Neutrophil (primary cell): ENCODE measurements at regions not wholly inside any gene's neighbourhood (a gene's known extent, or its start where the extent isn't known, plus 50 kb on each side); places are given as distances from the start of the nearest gene placed in this dataset.

Experiments used
- H3K27ac ChIP-seq: fragments of 200-600 bp; sonication (generic); 2 replicates; pipeline ENCODE4 v1.5.1; 2016; ENCODE audit warnings: mild to moderate bottlenecking, moderate library complexity
- H3K27me3 ChIP-seq: fragments of 200-600 bp; sonication (generic); 2 replicates; pipeline ENCODE4 v1.6.0; 2016; ENCODE audit warnings: mild to moderate bottlenecking
- H3K36me3 ChIP-seq: fragments of 200-600 bp; sonication (generic); 2 replicates; pipeline ENCODE4 v1.5.1; 2017
- H3K4me1 ChIP-seq, 2 experiments: fragments of 200-600 bp in 1 of 2; sonication (generic) in 1 of 2; 1 replicate in 1 of 2; 2 replicates in 1 of 2; pipeline versions ENCODE4 v1.5.1 to v1.6.1; 2013 to 2016; ENCODE audit warnings: low read depth in 1 of 2, low read length in 1 of 2, mild to moderate bottlenecking in 1 of 2, moderate library complexity in 1 of 2; ENCODE audit not compliant: control insufficient read depth in 1 of 2, insufficient read depth in 1 of 2
- H3K4me3 ChIP-seq, 2 experiments: fragments of 200-600 bp in 1 of 2; sonication (generic) in 1 of 2; 1 replicate in 1 of 2; 2 replicates in 1 of 2; pipeline ENCODE4 v1.5.1; 2013 to 2016; ENCODE audit warnings: low read depth in 1 of 2, low read length in 1 of 2, mild to moderate bottlenecking in 1 of 2, moderate library complexity in 1 of 2
- H3K9me3 ChIP-seq: fragments of 200-600 bp; sonication (generic); 2 replicates; pipeline ENCODE4 v1.5.1; 2016
- CTCF ChIP-seq: fragments of 200-600 bp; sonication (generic); IDR thresholded peaks from 2 replicates; pipeline ENCODE4 v1.5.1; 2016; ENCODE audit warnings: antibody characterized with exemption

GRCh38 chrY:7458301-7459078, 546.9 kb upstream of the AMELY start:
- Histone ChIP-seq H3K4me1 (no peaks in the 10 kb centered on the region), H3K27ac (no peak overlapping the region), H3K4me3 (no peak overlapping the region), H3K27me3 (no peaks in the 10 kb centered on the region), H3K36me3 (no peaks in the 10 kb centered on the region), H3K9me3 (no peaks in the 10 kb centered on the region)
- TF ChIP-seq CTCF = no peak

- Histone ChIP-seq H3K4me1 (no peaks in the 10 kb centered on the region), H3K36me3 (no peaks in the 10 kb centered on the region), H3K4me3 (no peak overlapping the region), H3K9me3 (no peaks in the 10 kb centered on the region), H3K27me3 (no peaks in the 10 kb centered on the region), H3K27ac (no peak overlapping the region)
- no peak for TF ChIP-seq CTCF
Observed at GRCh38 chrY:7457286-7458015, 545.9 kb upstream of the AMELY start.

DNA sequence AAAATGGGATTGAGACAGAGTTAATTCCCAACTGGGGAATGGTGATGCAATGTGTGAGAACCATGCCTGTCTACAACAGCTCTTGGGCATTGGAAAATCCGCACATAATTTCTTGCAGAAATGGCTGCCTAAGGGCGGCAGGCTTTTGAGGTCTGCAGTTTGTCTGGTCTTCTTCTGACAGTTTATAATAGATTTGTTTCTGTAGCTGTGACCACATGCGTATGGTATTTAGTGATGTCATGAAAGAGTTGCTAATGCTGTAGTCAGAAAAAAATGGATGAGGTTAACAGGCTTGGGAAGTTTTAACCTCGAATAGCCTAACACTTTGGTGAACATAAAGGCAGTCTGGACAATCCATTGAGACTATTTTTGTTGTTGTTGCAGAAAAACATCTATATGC, 544.1 kb upstream of the AMELY start:
- H3K27me3 ChIP-seq = no peaks in the 10 kb centered on the region
- H3K9me3 ChIP-seq = no peaks in the 10 kb centered on the region
- no peak for TF ChIP-seq CTCF
- no peaks in the 10 kb centered on the region for H3K4me1 ChIP-seq
- H3K36me3 ChIP-seq = no peaks in the 10 kb centered on the region
- H3K27ac ChIP-seq = no peak overlapping the region
- no peak overlapping the region for H3K4me3 ChIP-seq

DNA sequence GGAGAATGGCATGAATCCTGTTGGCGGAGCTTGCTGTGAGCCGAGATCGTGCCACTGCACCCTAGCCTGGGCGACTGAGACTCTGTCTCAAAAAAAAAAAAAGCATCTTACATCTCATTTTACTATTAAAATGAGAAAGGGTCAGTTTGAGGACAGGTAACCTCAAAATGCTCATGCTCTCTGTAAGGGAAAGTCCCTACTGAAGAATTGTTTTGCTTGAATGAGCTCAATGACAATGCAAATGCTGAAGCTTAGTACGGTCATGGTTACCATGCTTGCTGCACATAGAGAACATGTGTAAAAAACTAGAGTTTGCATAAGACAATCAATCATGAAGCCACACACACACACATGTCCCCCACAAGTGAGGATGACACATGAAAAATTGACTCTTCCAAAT, 541.8 kb upstream of the AMELY start:
- no peak for TF ChIP-seq CTCF
- H3K27me3 ChIP-seq = no peaks in the 10 kb centered on the region
- no peak overlapping the region for H3K4me3 ChIP-seq
- H3K36me3 ChIP-seq = no peaks in the 10 kb centered on the region
- no peaks in the 10 kb centered on the region for H3K9me3 ChIP-seq
- H3K27ac ChIP-seq = no peak overlapping the region
- no peaks in the 10 kb centered on the region for H3K4me1 ChIP-seq

DNA sequence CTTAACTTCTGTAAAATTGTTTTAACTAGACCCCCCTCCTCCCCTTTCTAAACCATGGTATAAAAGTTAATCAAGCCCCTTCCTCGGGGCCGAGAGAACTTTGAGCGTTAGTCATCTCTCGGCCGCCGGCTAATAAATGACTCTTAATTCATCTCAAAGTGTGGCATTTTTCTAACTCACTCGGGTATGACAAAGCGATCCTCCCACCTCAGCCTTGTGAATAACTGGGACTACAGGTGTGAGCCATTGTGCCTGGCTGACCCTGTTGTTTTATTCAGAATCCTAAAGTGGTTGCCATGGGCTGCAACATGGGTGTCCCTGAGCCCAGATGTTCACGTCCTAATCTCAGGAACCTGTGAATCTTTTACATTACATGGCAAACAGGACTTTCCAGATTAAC, 540.7 kb upstream of the AMELY start:
- no peak overlapping the region for H3K27ac ChIP-seq
- no peak overlapping the region for H3K4me3 ChIP-seq
- no peaks in the 10 kb centered on the region for H3K36me3 ChIP-seq
- TF ChIP-seq CTCF = no peak
- no peaks in the 10 kb centered on the region for H3K9me3 ChIP-seq
- no peaks in the 10 kb centered on the region for H3K27me3 ChIP-seq
- no peaks in the 10 kb centered on the region for H3K4me1 ChIP-seq
